Transverse colon (tissue), 4 donors: ENCODE measurements at regions not wholly inside any gene's neighbourhood (a gene's known extent, or its start where the extent isn't known, plus 50 kb on each side); places are given as distances from the start of the nearest gene placed in this dataset.

Experiments used
- CTCF ChIP-seq, 5 experiments: fragments of 200-600 bp in 3 of 5; fragments of 450-650 bp in 2 of 5; sonication (generic) in 3 of 5; IDR thresholded peaks; 1 replicate in 2 of 5; 2 replicates in 3 of 5; pipeline ENCODE4 v1.5.1; 2016 to 2017; ENCODE audit warnings: antibody characterized with exemption in 5 of 5, inconsistent platforms in 3 of 5, mild to moderate bottlenecking in 2 of 5, moderate library complexity in 1 of 5
- EP300 ChIP-seq: sonication (generic); formaldehyde crosslinking; IDR thresholded peaks from one replicate; pipeline ENCODE4 v1.6.1; 2017; ENCODE audit warnings: antibody characterized with exemption, low read depth
- POLR2A ChIP-seq: fragments of 450-650 bp; IDR thresholded peaks from one replicate; pipeline ENCODE4 v1.6.1; 2016; ENCODE audit warnings: antibody characterized with exemption, mild to moderate bottlenecking, moderate library complexity
- POLR2AphosphoS5 ChIP-seq, 3 donors: sonication (generic); formaldehyde crosslinking; IDR thresholded peaks; one replicate each; pipeline ENCODE4 v1.6.1; 2016; ENCODE audit warnings: antibody characterized with exemption in 3 of 3

GRCh38 chr2:117411983-117412382 lies 402.5 kb upstream of the DDX18 start:
- TF ChIP-seq CTCF (IDR thresholded peaks at IDR 0.05) (peak in 2 of 5 experiments; percentile 12 to 16), POLR2AphosphoS5 (IDR thresholded peaks at IDR 0.05) (no peak), POLR2A (no peak), EP300 (no peak)
